Endothelial cell of umbilical vein (primary cell): ENCODE measurements at regions not wholly inside any gene's neighbourhood (a gene's known extent, or its start where the extent isn't known, plus 50 kb on each side); places are given as distances from the start of the nearest gene placed in this dataset.

ENCODE experiments used
- BruUV-seq: library from RNA; stranded (reverse); fragments of 400-500 nt; replicated peaks from 2 replicates; lab custom pipeline; 2021; lab: Mats Ljungman, UMichigan
- CTCF ChIA-PET: fragments of 300-600, 350-600 bp; sonication (Branson Sonifier 250); formaldehyde crosslinking; loops from one replicate; lab custom pipeline; 2021; ENCODE audit warnings: antibody characterized with exemption, inconsistent platforms; lab: Charles Lee
- POLR2A ChIA-PET: fragments of 300-600, 350-600 bp; sonication (Branson Sonifier 250); formaldehyde crosslinking; loops from one replicate; lab custom pipeline; 2021; ENCODE audit warnings: antibody characterized with exemption, inconsistent platforms; lab: Charles Lee
- DNase-seq: peaks from one replicate; pipeline ENCODE4 v3.0.0-alpha.2; 2011; ENCODE audit warnings: low read depth, low spot score
- FAIRE-seq: peaks from 2 replicates; lab custom pipeline; 2011; peaks lifted over from hg19 to GRCh38; lab: Jason Lieb, UNC
- H2AFZ ChIP-seq: 2 replicates; pipeline ENCODE4 v1.6.0; 2012; ENCODE audit warnings: low read depth, low read length, control low read depth, inconsistent platforms
- H3K27ac ChIP-seq: 2 replicates; pipeline ENCODE4 v1.5.1; 2011; ENCODE audit warnings: low read depth, mild to moderate bottlenecking, control low read depth, low read length, moderate library complexity; ENCODE audit not compliant: insufficient read depth
- H3K27me3 ChIP-seq, 2 experiments: 2 replicates each; pipeline versions ENCODE4 v1.6.0 to v1.6.1; 2011; ENCODE audit warnings: low read length in 2 of 2, mixed read lengths in 1 of 2; ENCODE audit not compliant: control insufficient read depth in 2 of 2, insufficient read depth in 2 of 2
- H3K36me3 ChIP-seq, 2 experiments: 2 replicates in 1 of 2; 3 replicates in 1 of 2; pipeline ENCODE4 v1.5.1; 2011; ENCODE audit warnings: low read length in 2 of 2, mild to moderate bottlenecking in 1 of 2, moderate library complexity in 1 of 2; ENCODE audit not compliant: control insufficient read depth in 2 of 2, insufficient read depth in 2 of 2; ENCODE audit errors: extremely low read depth in 1 of 2
- H3K4me1 ChIP-seq: 3 replicates; pipeline ENCODE4 v1.5.1; 2011; ENCODE audit warnings: mild to moderate bottlenecking, low read length; ENCODE audit not compliant: control insufficient read depth, insufficient read depth; ENCODE audit errors: extremely low read depth
- H3K4me2 ChIP-seq: 2 replicates; pipeline ENCODE4 v1.6.1; 2011; ENCODE audit warnings: low read length, control low read depth, mixed read lengths; ENCODE audit not compliant: insufficient read depth
- H3K4me3 ChIP-seq, 3 experiments: fragments of 200-600 bp in 1 of 3; sonication (generic), shearing (Covaris generic) in 1 of 3; replicated peaks in 1 of 3; 2 replicates each; pipeline ENCODE4 v1.5.1; 2011 to 2016; ENCODE audit warnings: control low read depth in 3 of 3, low read length in 3 of 3, mild to moderate bottlenecking in 2 of 3, inconsistent platforms in 1 of 3, low read depth in 1 of 3, moderate library complexity in 1 of 3; ENCODE audit not compliant: insufficient read depth in 1 of 3
- H3K79me2 ChIP-seq: 2 replicates; pipeline ENCODE4 v1.6.0; 2012; ENCODE audit warnings: low read length, inconsistent platforms; ENCODE audit not compliant: control insufficient read depth, insufficient read depth
- H3K9ac ChIP-seq: replicated peaks from 2 replicates; pipeline ENCODE3; 2011; ENCODE audit warnings: low read length, control low read depth; ENCODE audit not compliant: insufficient read depth; ENCODE audit errors: extremely low read depth
- H3K9me1 ChIP-seq: replicated peaks from 3 replicates; pipeline ENCODE4 v1.6.0; 2011; ENCODE audit warnings: mild to moderate bottlenecking, low read length; ENCODE audit not compliant: control insufficient read depth, insufficient read depth; ENCODE audit errors: extremely low read depth
- H3K9me3 ChIP-seq: replicated peaks from 2 replicates; pipeline ENCODE4 v1.5.1; 2012; ENCODE audit warnings: low read length, inconsistent platforms; ENCODE audit not compliant: control insufficient read depth, insufficient read depth
- H4K20me1 ChIP-seq: replicated peaks from 2 replicates; pipeline ENCODE3; 2011; ENCODE audit warnings: mild to moderate bottlenecking, low read length; ENCODE audit not compliant: control insufficient read depth, insufficient read depth; ENCODE audit errors: extremely low read depth
- EZH2 ChIP-seq: IDR thresholded peaks from 2 replicates; pipeline ENCODE4 v1.6.1; 2012; ENCODE audit warnings: borderline replicate concordance, low read depth, mild to moderate bottlenecking, moderate library complexity, low read length, inconsistent platforms; ENCODE audit not compliant: severe bottlenecking
- FOS ChIP-seq: IDR thresholded peaks from 2 replicates; pipeline ENCODE4 v1.6.1; 2011; ENCODE audit warnings: mild to moderate bottlenecking, low read length, moderate library complexity, borderline replicate concordance; ENCODE audit not compliant: insufficient read depth
- GATA2 ChIP-seq: IDR thresholded peaks from 2 replicates; pipeline ENCODE4 v1.7.0; 2011; ENCODE audit warnings: low read depth, mild to moderate bottlenecking, moderate library complexity, mixed read lengths, low read length; ENCODE audit not compliant: insufficient read length, insufficient read depth
- JUN ChIP-seq: IDR thresholded peaks from 2 replicates; pipeline ENCODE4 v1.6.1; 2011; ENCODE audit warnings: borderline replicate concordance, low read depth; ENCODE audit not compliant: insufficient read length, insufficient read depth
- MYC ChIP-seq: IDR thresholded peaks from one replicate; pipeline ENCODE4 v1.6.1; 2011; ENCODE audit warnings: mild to moderate bottlenecking, low read depth, low read length
- POLR2AphosphoS5 ChIP-seq: IDR thresholded peaks from 2 replicates; pipeline ENCODE4 v1.6.1; 2012; ENCODE audit warnings: low read depth, mild to moderate bottlenecking, control low read depth, low read length, moderate library complexity; ENCODE audit not compliant: insufficient read depth
- dilution Hi-C: fragments of 300-500 bp; cut with MboI; formaldehyde crosslinking; loops from one replicate; pipeline ENCODE4 v1.15.0; 2019; ENCODE audit warnings: low sequenced_read_pairs; ENCODE audit not compliant: extremely low pct_ligation_motif_present
- intact Hi-C: fragments of 100-400 bp; cut with micrococcal nuclease; formaldehyde crosslinking; loops from one replicate; pipeline ENCODE4 v1.10.0; 2022
- TF ChIP-seq, protein P1 (sequence below): IDR thresholded peaks from 2 replicates; pipeline ENCODE4 v1.6.1; 2011; ENCODE audit not compliant: insufficient read depth, insufficient read length
- TF ChIP-seq, protein P2 (sequence below), 2 donors: IDR thresholded peaks; 1 replicate in 1 of 2; 2 replicates in 1 of 2; pipeline ENCODE4 v1.5.1; 2011; ENCODE audit warnings: low read length in 2 of 2, mild to moderate bottlenecking in 2 of 2, moderate library complexity in 2 of 2, control low read depth in 1 of 2, inconsistent platforms in 1 of 2, low read depth in 1 of 2; ENCODE audit not compliant: insufficient read depth in 1 of 2; ENCODE audit errors: extremely low read depth in 1 of 2

DNA sequence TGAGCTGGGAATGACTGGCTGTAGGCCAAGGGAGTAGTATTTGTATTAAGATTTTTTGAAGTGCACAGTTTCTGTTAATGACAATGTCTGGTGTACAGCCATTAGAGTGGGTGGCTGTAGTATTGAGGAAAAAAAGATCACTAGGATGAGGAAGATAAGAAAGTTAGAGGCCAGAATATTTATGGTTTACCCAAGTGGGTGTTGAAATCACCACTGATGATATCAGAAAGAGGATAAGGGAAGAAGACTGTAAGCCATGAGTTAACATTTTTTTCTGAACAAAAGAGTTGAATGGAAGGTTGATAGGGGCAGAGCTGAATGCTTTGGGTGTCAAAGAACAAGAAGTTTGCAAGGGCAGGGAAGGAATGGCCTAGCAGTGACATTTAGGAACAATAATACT, 104.7 kb downstream of the PRDM13 start:
- dilution Hi-C loops (no loop called here), intact Hi-C loops (no loop called here)
- H4K20me1 ChIP-seq: no peaks in the 10 kb centered on the region
- H3K4me1 ChIP-seq: no peaks in the 10 kb centered on the region
- no peak for FAIRE-seq
- no peaks in the 10 kb centered on the region for H3K9me3 ChIP-seq
- no peaks in the 10 kb centered on the region for H3K27me3 ChIP-seq
- H3K36me3 ChIP-seq: no peaks in the 10 kb centered on the region
- H2AFZ ChIP-seq: no peak overlapping the region
- H3K9me1 ChIP-seq: no peaks in the 10 kb centered on the region
- no peak overlapping the region for H3K27ac ChIP-seq
- no peak for DNase-seq
- no peaks in the 10 kb centered on the region for H3K79me2 ChIP-seq
- no TSS peak for BruUV-seq
- no peak overlapping the region for H3K9ac ChIP-seq
- ChIA-PET CTCF (no interaction called here), POLR2A (no interaction called here)
- no peak overlapping the region for H3K4me3 ChIP-seq
- no peak overlapping the region for H3K4me2 ChIP-seq
- no peak for TF ChIP-seq POLR2AphosphoS5
- no peak for TF ChIP-seq FOS
- TF ChIP-seq EZH2: no peak
- TF ChIP-seq, protein P1, sequence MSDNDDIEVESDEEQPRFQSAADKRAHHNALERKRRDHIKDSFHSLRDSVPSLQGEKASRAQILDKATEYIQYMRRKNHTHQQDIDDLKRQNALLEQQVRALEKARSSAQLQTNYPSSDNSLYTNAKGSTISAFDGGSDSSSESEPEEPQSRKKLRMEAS: no peak
- no peak for TF ChIP-seq MYC
- TF ChIP-seq GATA2: no peak
- TF ChIP-seq, protein P2, sequence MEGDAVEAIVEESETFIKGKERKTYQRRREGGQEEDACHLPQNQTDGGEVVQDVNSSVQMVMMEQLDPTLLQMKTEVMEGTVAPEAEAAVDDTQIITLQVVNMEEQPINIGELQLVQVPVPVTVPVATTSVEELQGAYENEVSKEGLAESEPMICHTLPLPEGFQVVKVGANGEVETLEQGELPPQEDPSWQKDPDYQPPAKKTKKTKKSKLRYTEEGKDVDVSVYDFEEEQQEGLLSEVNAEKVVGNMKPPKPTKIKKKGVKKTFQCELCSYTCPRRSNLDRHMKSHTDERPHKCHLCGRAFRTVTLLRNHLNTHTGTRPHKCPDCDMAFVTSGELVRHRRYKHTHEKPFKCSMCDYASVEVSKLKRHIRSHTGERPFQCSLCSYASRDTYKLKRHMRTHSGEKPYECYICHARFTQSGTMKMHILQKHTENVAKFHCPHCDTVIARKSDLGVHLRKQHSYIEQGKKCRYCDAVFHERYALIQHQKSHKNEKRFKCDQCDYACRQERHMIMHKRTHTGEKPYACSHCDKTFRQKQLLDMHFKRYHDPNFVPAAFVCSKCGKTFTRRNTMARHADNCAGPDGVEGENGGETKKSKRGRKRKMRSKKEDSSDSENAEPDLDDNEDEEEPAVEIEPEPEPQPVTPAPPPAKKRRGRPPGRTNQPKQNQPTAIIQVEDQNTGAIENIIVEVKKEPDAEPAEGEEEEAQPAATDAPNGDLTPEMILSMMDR (IDR thresholded peaks at IDR 0.05; ENCODE audit: extremely low read depth in 1 of 2, insufficient read depth in 1 of 2, low read depth in 1 of 2, low read length in 2 of 2): no peak
- no peak for TF ChIP-seq JUN
